ENCODE measurements at regions not wholly inside any gene's neighbourhood (a gene's known extent, or its start where the extent isn't known, plus 50 kb on each side); places are given as distances from the start of the nearest gene placed in this dataset.

GRCh38 chr9:95738438-95738837 is 137.1 kb upstream of the ERCC6L2 start:
- no peak for TF ChIP-seq CTCF (conservative IDR thresholded peaks at IDR 0.05; ENCODE audit: low read depth in 2 of 2)
- TF ChIP-seq STAT1 (IDR thresholded peaks at IDR 0.05; ENCODE audit: unreplicated experiment) = no peak
- no peak for TF ChIP-seq EZH2 (IDR thresholded peaks at IDR 0.05; ENCODE audit: low read depth, unreplicated experiment)
- TF ChIP-seq EZH2phosphoT487 (IDR thresholded peaks at IDR 0.05; ENCODE audit: unreplicated experiment) = no peak
- no peak for TF ChIP-seq REST (IDR thresholded peaks at IDR 0.05; ENCODE audit: unreplicated experiment)
- TF ChIP-seq POLR2AphosphoS5 (IDR thresholded peaks at IDR 0.05; ENCODE audit: low read depth) = no peak
- TF ChIP-seq JUNB (IDR thresholded peaks at IDR 0.05; ENCODE audit: unreplicated experiment) = no peak
- no peak for TF ChIP-seq ETS1 (IDR thresholded peaks at IDR 0.05)
- no peak for TF ChIP-seq NANOG (IDR thresholded peaks at IDR 0.05; ENCODE audit: borderline replicate concordance)
- no peak for TF ChIP-seq CREB1 (CRISPR knock-in tag; IDR thresholded peaks at IDR 0.05; ENCODE audit: low read depth)
- no peak for TF ChIP-seq ZNF331 (CRISPR knock-in tag; IDR thresholded peaks at IDR 0.05; ENCODE audit: low read depth)
- no peak for TF ChIP-seq ZNF114 (CRISPR knock-in tag; IDR thresholded peaks at IDR 0.05)

Measured in GM23338 (cell line).